ENCODE measurements at regions not wholly inside any gene's neighbourhood (a gene's known extent, or its start where the extent isn't known, plus 50 kb on each side); places are given as distances from the start of the nearest gene placed in this dataset.

- no peak for DNase-seq (ENCODE audit: low spot score in 2 of 2)
- Histone ChIP-seq H3K36me3 (no peaks in the 10 kb centered on the region), H3K27ac (no peak overlapping the region), H3K4me1 (peaks cover 0 to 66% (median 14%) of the 10 kb centered on the region in 4 donors), H3K9me3 (no peaks in the 10 kb centered on the region), H3K4me3 (no peak overlapping the region), H3K27me3 (no peaks in the 10 kb centered on the region)
- no peak for TF ChIP-seq POLR2A (IDR thresholded peaks at IDR 0.05)
- TF ChIP-seq EP300 (IDR thresholded peaks at IDR 0.05): no peak
- TF ChIP-seq, protein P1, sequence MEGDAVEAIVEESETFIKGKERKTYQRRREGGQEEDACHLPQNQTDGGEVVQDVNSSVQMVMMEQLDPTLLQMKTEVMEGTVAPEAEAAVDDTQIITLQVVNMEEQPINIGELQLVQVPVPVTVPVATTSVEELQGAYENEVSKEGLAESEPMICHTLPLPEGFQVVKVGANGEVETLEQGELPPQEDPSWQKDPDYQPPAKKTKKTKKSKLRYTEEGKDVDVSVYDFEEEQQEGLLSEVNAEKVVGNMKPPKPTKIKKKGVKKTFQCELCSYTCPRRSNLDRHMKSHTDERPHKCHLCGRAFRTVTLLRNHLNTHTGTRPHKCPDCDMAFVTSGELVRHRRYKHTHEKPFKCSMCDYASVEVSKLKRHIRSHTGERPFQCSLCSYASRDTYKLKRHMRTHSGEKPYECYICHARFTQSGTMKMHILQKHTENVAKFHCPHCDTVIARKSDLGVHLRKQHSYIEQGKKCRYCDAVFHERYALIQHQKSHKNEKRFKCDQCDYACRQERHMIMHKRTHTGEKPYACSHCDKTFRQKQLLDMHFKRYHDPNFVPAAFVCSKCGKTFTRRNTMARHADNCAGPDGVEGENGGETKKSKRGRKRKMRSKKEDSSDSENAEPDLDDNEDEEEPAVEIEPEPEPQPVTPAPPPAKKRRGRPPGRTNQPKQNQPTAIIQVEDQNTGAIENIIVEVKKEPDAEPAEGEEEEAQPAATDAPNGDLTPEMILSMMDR (IDR thresholded peaks at IDR 0.05): no peak
Observed at GRCh38 chr4:158013858-158014257, 159.0 kb downstream of the GASK1B start.

- no peak for TF ChIP-seq POLR2A (IDR thresholded peaks at IDR 0.05)
- TF ChIP-seq EP300 (IDR thresholded peaks at IDR 0.05): no peak
- TF ChIP-seq, protein P1 (IDR thresholded peaks at IDR 0.05): no peak
- no peaks in the 10 kb centered on the region for H3K27me3 ChIP-seq
- peaks cover 0 to 69% (median 17%) of the 10 kb centered on the region in 4 donors for H3K4me1 ChIP-seq
- H3K36me3 ChIP-seq: no peaks in the 10 kb centered on the region
- H3K4me3 ChIP-seq: no peak overlapping the region
- H3K27ac ChIP-seq: no peak overlapping the region
- no peak for DNase-seq (ENCODE audit: low spot score in 2 of 2)
- no peaks in the 10 kb centered on the region for H3K9me3 ChIP-seq
- 79 to 80% methylated on average over 5 of the region's 5 CpGs for WGBS, 2 donors
Observed at GRCh38 chr4:158010361-158010760, 162.5 kb downstream of the GASK1B start.

- H3K9me3 ChIP-seq: no peaks in the 10 kb centered on the region
- peak in 1 of 2 donors; percentile 33 for DNase-seq (ENCODE audit: low spot score in 2 of 2)
- peak in 1 of 2 donors; percentile 29 for TF ChIP-seq EP300 (IDR thresholded peaks at IDR 0.05)
- TF ChIP-seq POLR2A (IDR thresholded peaks at IDR 0.05): no peak
- TF ChIP-seq, protein P1 (IDR thresholded peaks at IDR 0.05): no peak
- H3K27ac ChIP-seq: peak overlapping the region in 2 of 4 donors; percentile 67 to 69
- no peaks in the 10 kb centered on the region for H3K27me3 ChIP-seq
- H3K4me3 ChIP-seq: no peak overlapping the region
- no peaks in the 10 kb centered on the region for H3K36me3 ChIP-seq
- WGBS, 2 donors: 53 to 57% methylated on average over 6 of the region's 6 CpGs
- peaks cover 0 to 73% (median 15%) of the 10 kb centered on the region in 4 donors for H3K4me1 ChIP-seq
Observed at GRCh38 chr4:158008551-158009218, 164.1 kb downstream of the GASK1B start.

DNA sequence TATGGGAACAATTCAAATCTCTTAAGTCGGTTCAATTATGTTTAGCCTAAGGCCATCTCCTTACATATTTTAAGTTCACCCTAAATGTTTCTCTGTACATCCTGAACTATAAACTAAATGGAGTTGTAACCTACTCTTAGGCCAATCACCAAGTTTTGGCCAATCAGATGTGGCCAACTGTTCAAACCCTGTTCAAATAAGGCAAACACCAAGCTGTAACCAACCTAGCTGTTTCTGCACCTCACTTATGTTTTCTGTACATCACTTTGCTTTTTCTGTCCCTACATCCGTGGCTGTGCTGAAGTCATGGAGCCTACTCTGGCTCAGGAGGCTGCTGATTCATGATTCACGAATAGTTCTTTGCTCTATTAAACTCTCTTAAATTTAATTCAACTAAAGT, 165.3 kb downstream of the GASK1B start:
- 57 to 78% methylated on average over 3 of the region's 3 CpGs for WGBS, 2 donors
- no peaks in the 10 kb centered on the region for H3K36me3 ChIP-seq
- peak overlapping the region in 2 of 4 donors; percentile 67 to 69 for H3K27ac ChIP-seq
- peaks cover 0 to 76% (median 13%) of the 10 kb centered on the region in 4 donors for H3K4me1 ChIP-seq
- TF ChIP-seq, protein P1 (IDR thresholded peaks at IDR 0.05): no peak
- TF ChIP-seq EP300 (IDR thresholded peaks at IDR 0.05) (no peak), POLR2A (IDR thresholded peaks at IDR 0.05) (no peak)
- no peaks in the 10 kb centered on the region for H3K9me3 ChIP-seq
- no peak for DNase-seq (ENCODE audit: low spot score in 2 of 2)
- H3K4me3 ChIP-seq: no peak overlapping the region
- H3K27me3 ChIP-seq: no peaks in the 10 kb centered on the region

- H3K36me3 ChIP-seq: no peaks in the 10 kb centered on the region
- no peaks in the 10 kb centered on the region for H3K27me3 ChIP-seq
- DNase-seq (ENCODE audit: low spot score in 2 of 2): peak in 1 of 2 donors; percentile 71
- H3K4me3 ChIP-seq: no peak overlapping the region
- no peak for TF ChIP-seq POLR2A (IDR thresholded peaks at IDR 0.05)
- peak; percentile 63 to 87 for TF ChIP-seq EP300 (IDR thresholded peaks at IDR 0.05)
- TF ChIP-seq, protein P1 (IDR thresholded peaks at IDR 0.05): no peak
- H3K27ac ChIP-seq: peak overlapping the region in 3 of 4 donors; percentile 4 to 69 (median 67)
- H3K9me3 ChIP-seq: no peaks in the 10 kb centered on the region
- peaks cover 0 to 76% (median 13%) of the 10 kb centered on the region in 4 donors for H3K4me1 ChIP-seq
Observed at GRCh38 chr4:158006990-158007389, 165.8 kb downstream of the GASK1B start.

All from tibial nerve (tissue), 4 donors.